ENCODE measurements at regions not wholly inside any gene's neighbourhood (a gene's known extent, or its start where the extent isn't known, plus 50 kb on each side); places are given as distances from the start of the nearest gene placed in this dataset.

- TF ChIP-seq TAF7 (optimal IDR thresholded peaks at IDR 0.05; ENCODE audit: borderline replicate concordance, low read depth, low read length) (no peak), FOSL1 (IDR thresholded peaks at IDR 0.05; ENCODE audit: insufficient read depth, low read depth, low read length) (no peak), RAD21 (IDR thresholded peaks at IDR 0.05 in 1 of 2, conservative IDR thresholded peaks at IDR 0.05 in 1 of 2; ENCODE audit: low read depth in 2 of 2, low read length in 2 of 2) (no peak), POLR2A (IDR thresholded peaks at IDR 0.05; ENCODE audit: control extremely low read depth in 1 of 2, low read depth in 2 of 2, low read length in 2 of 2) (no peak), CTCF (IDR thresholded peaks at IDR 0.05; ENCODE audit: control extremely low read depth in 1 of 3, insufficient read depth in 1 of 3, low read depth in 1 of 3, low read length in 3 of 3) (no peak), SIRT6 (IDR thresholded peaks at IDR 0.05; ENCODE audit: low read length) (no peak), POLR2AphosphoS5 (IDR thresholded peaks at IDR 0.05; ENCODE audit: low read depth, low read length) (no peak)
Measured at GRCh38 chr17:71964559-71964958, 156.3 kb upstream of the SOX9 start.
